DMS79 (cell line): ENCODE measurements at regions not wholly inside any gene's neighbourhood (a gene's known extent, or its start where the extent isn't known, plus 50 kb on each side); places are given as distances from the start of the nearest gene placed in this dataset.

ENCODE experiments used
- DNase-seq: peaks from one replicate; lab custom pipeline; 2025; lab: John Stamatoyannopoulos, UW

- no peak for DNase-seq
Observed at GRCh38 chr3:193754719-193755118, 161.7 kb downstream of the OPA1 start.

GRCh38 chr3:193756536-193756935 is 163.5 kb downstream of the OPA1 start:
- no peak for DNase-seq

- DNase-seq: no peak
Observed at GRCh38 chr3:193757457-193757856, 164.4 kb downstream of the OPA1 start.

- no peak for DNase-seq
Observed at GRCh38 chr3:193761969-193762368, 169.0 kb downstream of the OPA1 start.

GRCh38 chr3:193762657-193763056 is 169.6 kb downstream of the OPA1 start:
- DNase-seq: no peak

- DNase-seq: no peak
Observed at GRCh38 chr3:193764959-193765358, 172.0 kb downstream of the OPA1 start.

GRCh38 chr3:193767353-193768069 is 174.5 kb downstream of the OPA1 start:
- DNase-seq: no peak

GRCh38 chr3:193768070-193768394 is 175.0 kb downstream of the OPA1 start:
- no peak for DNase-seq

GRCh38 chr3:193769437-193769836 is 176.4 kb downstream of the OPA1 start:
- DNase-seq: no peak

GRCh38 chr3:193771011-193771652 is 178.1 kb downstream of the OPA1 start:
- DNase-seq: peak; percentile 97

- DNase-seq: peak; percentile 74
Observed at GRCh38 chr3:193771653-193772421, 178.8 kb downstream of the OPA1 start.

GRCh38 chr3:193772422-193772763 is 179.4 kb downstream of the OPA1 start:
- DNase-seq: peak; percentile 87

- DNase-seq: no peak
Observed at GRCh38 chr3:193773266-193774220, 180.5 kb downstream of the OPA1 start.

- DNase-seq: no peak
Observed at GRCh38 chr3:193774272-193774915, 181.4 kb downstream of the OPA1 start.

GRCh38 chr3:193774916-193775285 is 181.9 kb downstream of the OPA1 start:
- DNase-seq: no peak

- DNase-seq: no peak
Observed at GRCh38 chr3:193775421-193776077, 182.5 kb downstream of the OPA1 start.

- no peak for DNase-seq
Observed at GRCh38 chr3:193776626-193777358, 183.8 kb downstream of the OPA1 start.

- DNase-seq: no peak
Observed at GRCh38 chr3:193777524-193777923, 184.5 kb downstream of the OPA1 start.

GRCh38 chr3:193778676-193779075 is 185.7 kb downstream of the OPA1 start:
- no peak for DNase-seq

GRCh38 chr3:193779933-193780332 is 186.9 kb downstream of the OPA1 start:
- DNase-seq: no peak
